HepG2 (cell line): ENCODE measurements at regions not wholly inside any gene's neighbourhood (a gene's known extent, or its start where the extent isn't known, plus 50 kb on each side); places are given as distances from the start of the nearest gene placed in this dataset.
A peak's percentile ranks its signal among the peaks of the same experiment; 100 is the strongest.

Source experiments
- ATAC-seq: fragments of 200-7000 bp; cut with Tn5 transposase; 3 replicates; pipeline ENCODE4 v1.9.1; 2020; ENCODE audit warnings: mild to moderate bottlenecking, moderate library complexity
- BruUV-seq: library from RNA; stranded (reverse); fragments of 400-500 nt; replicated peaks from 2 replicates; lab custom pipeline; 2021; lab: Mats Ljungman, UMichigan
- CTCF ChIA-PET: fragments of 300-600 bp; formaldehyde crosslinking; extraction: SDS; loops from one replicate; lab custom pipeline; 2021; ENCODE audit warnings: low total read pairs, inconsistent platforms, low intra/inter-chr PET ratio; lab: Yijun Ruan, JAX
- POLR2A ChIA-PET: fragments of 350-600 bp; sonication (Branson Sonifier 250); formaldehyde crosslinking; loops from one replicate; lab custom pipeline; 2020; ENCODE audit warnings: antibody characterized with exemption, inconsistent platforms; lab: Yijun Ruan, JAX
- DNase-seq: peaks from one replicate; pipeline ENCODE4 v3.0.0-alpha.2; 2015; ENCODE audit warnings: low spot score
- FAIRE-seq: peaks from 3 replicates; lab custom pipeline; 2011; peaks lifted over from hg19 to GRCh38; lab: Jason Lieb, UNC
- H2AFZ ChIP-seq: one replicate; pipeline ENCODE4 v1.6.1; 2011; ENCODE audit warnings: low read length, inconsistent platforms
- H3K27ac ChIP-seq: fragments of 300-600 bp; 3 replicates; pipeline ENCODE4 v1.8.0; 2011; ENCODE audit warnings: mixed run types, mild to moderate bottlenecking, mixed read lengths, low read length, inconsistent platforms; ENCODE audit not compliant: insufficient read depth; ENCODE audit errors: extremely low read length
- H3K27me3 ChIP-seq, 2 experiments: fragments of 200-600 bp in 1 of 2; 2 replicates in 1 of 2; 3 replicates in 1 of 2; pipeline versions ENCODE4 v1.6.0 to v1.8.0; 2011; ENCODE audit warnings: low read length in 2 of 2, mild to moderate bottlenecking in 2 of 2, moderate library complexity in 2 of 2, inconsistent platforms in 1 of 2; ENCODE audit not compliant: insufficient read depth in 2 of 2, control insufficient read depth in 1 of 2
- H3K36me3 ChIP-seq, 2 experiments: fragments of 200-600 bp in 1 of 2; replicated peaks in 1 of 2; 2 replicates in 1 of 2; 3 replicates in 1 of 2; pipeline versions ENCODE4 v1.5.1 to v1.8.0; 2011; ENCODE audit warnings: low read length in 2 of 2, inconsistent platforms in 1 of 2; ENCODE audit not compliant: insufficient read depth in 2 of 2, control insufficient read depth in 1 of 2
- H3K4me1 ChIP-seq: 2 replicates; pipeline ENCODE4 v1.5.1; 2012; ENCODE audit warnings: low read length, inconsistent platforms; ENCODE audit not compliant: insufficient read depth
- H3K4me2 ChIP-seq: 2 replicates; pipeline ENCODE4 v1.6.0; 2011; ENCODE audit warnings: low read depth, low read length, inconsistent platforms
- H3K4me3 ChIP-seq, 3 experiments: fragments of 200-600 bp in 1 of 3; sonication (generic), shearing (Covaris generic) in 1 of 3; replicated peaks in 1 of 3; 2 replicates each; pipeline ENCODE4 v1.5.1; 2011 to 2016; ENCODE audit warnings: low read length in 3 of 3, inconsistent platforms in 2 of 3, low read depth in 2 of 3, mild to moderate bottlenecking in 2 of 3, control low read depth in 1 of 3, mixed read lengths in 1 of 3; ENCODE audit not compliant: insufficient read depth in 1 of 3
- H3K79me2 ChIP-seq: one replicate; pipeline ENCODE4 v1.6.1; 2011; ENCODE audit warnings: low read length, inconsistent platforms; ENCODE audit not compliant: insufficient read depth
- H3K9ac ChIP-seq: 2 replicates; pipeline ENCODE4 v1.6.0; 2011; ENCODE audit warnings: mild to moderate bottlenecking, low read depth, low read length, inconsistent platforms; ENCODE audit not compliant: insufficient read depth
- H3K9me3 ChIP-seq: 2 replicates; pipeline ENCODE4 v1.5.1; 2012; ENCODE audit warnings: mild to moderate bottlenecking, low read length
- H4K20me1 ChIP-seq: 2 replicates; pipeline ENCODE4 v1.6.0; 2011; ENCODE audit warnings: inconsistent platforms, mild to moderate bottlenecking, low read length, moderate library complexity; ENCODE audit not compliant: insufficient read depth
- AGO1 ChIP-seq: fragments of 200-400 bp; formaldehyde crosslinking; IDR thresholded peaks from 2 replicates; pipeline ENCODE4 v1.6.1; 2017; ENCODE audit warnings: mild to moderate bottlenecking, low read depth, low read length, moderate library complexity; ENCODE audit not compliant: poor library complexity, severe bottlenecking
- BCL3 ChIP-seq: sonication (generic); formaldehyde crosslinking; IDR thresholded peaks from 2 replicates; pipeline ENCODE4 v1.5.1; 2020; ENCODE audit warnings: mild to moderate bottlenecking, missing genetic modification reagents, moderate library complexity
- DNMT1 ChIP-seq: sonication (generic); formaldehyde crosslinking; IDR thresholded peaks from 2 replicates; pipeline ENCODE4 v1.5.1; 2020; ENCODE audit warnings: mild to moderate bottlenecking, missing genetic modification reagents
- FOSL2 ChIP-seq: sonication (generic); formaldehyde crosslinking; IDR thresholded peaks from 2 replicates; pipeline ENCODE4 v1.4.0; 2020; ENCODE audit warnings: missing genetic modification reagents
- FOXJ3 ChIP-seq: sonication (generic); formaldehyde crosslinking; IDR thresholded peaks from 2 replicates; pipeline ENCODE4 v1.4.0; 2020; ENCODE audit warnings: missing genetic modification reagents, mild to moderate bottlenecking, borderline replicate concordance
- FOXM1 ChIP-seq: sonication (generic); formaldehyde crosslinking; IDR thresholded peaks from 2 replicates; pipeline ENCODE4 v1.5.0; 2020; ENCODE audit warnings: missing genetic modification reagents
- FOXP4 ChIP-seq: sonication (generic); formaldehyde crosslinking; IDR thresholded peaks from 2 replicates; pipeline ENCODE4 v1.4.0; 2020; ENCODE audit warnings: missing genetic modification reagents
- GLI4 ChIP-seq: sonication (generic); formaldehyde crosslinking; IDR thresholded peaks from 2 replicates; pipeline ENCODE4 v1.5.1; 2020; ENCODE audit warnings: missing genetic modification reagents, mild to moderate bottlenecking, moderate library complexity, borderline replicate concordance
- ISX ChIP-seq: sonication (generic); formaldehyde crosslinking; conservative IDR thresholded peaks from 2 replicates; pipeline ENCODE4 v1.5.0; 2020; ENCODE audit warnings: missing genetic modification reagents
- RARA ChIP-seq: IDR thresholded peaks from 2 replicates; pipeline ENCODE4 v1.6.1; 2016; ENCODE audit warnings: missing genetic modification reagents, missing compliant biosample characterization
- SIX1 ChIP-seq: sonication (generic); formaldehyde crosslinking; IDR thresholded peaks from 2 replicates; pipeline ENCODE4 v1.4.0; 2020; ENCODE audit warnings: missing genetic modification reagents, borderline replicate concordance
- ZBTB3 ChIP-seq: sonication (generic); formaldehyde crosslinking; IDR thresholded peaks from 2 replicates; pipeline ENCODE4 v1.4.0; 2020; ENCODE audit warnings: low read depth, mild to moderate bottlenecking, moderate library complexity, missing genetic modification reagents, borderline replicate concordance
- ZBTB42 ChIP-seq: sonication (generic); formaldehyde crosslinking; IDR thresholded peaks from 2 replicates; pipeline ENCODE4 v1.5.0; 2020; ENCODE audit warnings: mild to moderate bottlenecking, missing genetic modification reagents
- ZNF451 ChIP-seq: sonication (generic); formaldehyde crosslinking; IDR thresholded peaks from 2 replicates; pipeline ENCODE4 v1.5.0; 2020; ENCODE audit warnings: mild to moderate bottlenecking, missing genetic modification reagents
- ZNF512 ChIP-seq: sonication (generic); formaldehyde crosslinking; IDR thresholded peaks from 2 replicates; pipeline ENCODE4 v1.4.0; 2020; ENCODE audit warnings: mild to moderate bottlenecking, missing genetic modification reagents
- ZNF878 ChIP-seq: sonication (generic); formaldehyde crosslinking; IDR thresholded peaks from 2 replicates; pipeline ENCODE4 v1.8.1; 2023; ENCODE audit warnings: mild to moderate bottlenecking, missing genetic modification reagents, moderate library complexity
- ZNF883 ChIP-seq: sonication (generic); formaldehyde crosslinking; IDR thresholded peaks from 2 replicates; pipeline ENCODE4 v1.5.1; 2020; ENCODE audit warnings: mild to moderate bottlenecking, missing genetic modification reagents; ENCODE audit errors: not compliant biosample characterization
- in situ Hi-C: cut with HindIII; loops from 2 replicates; pipeline ENCODE4 v1.10.0; 2017; ENCODE audit warnings: low pct_unique_long_range_greater_than_20kb; ENCODE audit not compliant: extremely low pct_ligation_motif_present
- intact Hi-C: fragments of 100-400 bp; cut with micrococcal nuclease; formaldehyde crosslinking; loops from one replicate; pipeline ENCODE4 v1.10.0; 2022; ENCODE audit not compliant: unreplicated experiment

- peak; percentile 35 for TF ChIP-seq FOXP4 (CRISPR knock-in tag)
- peak; percentile 63 for TF ChIP-seq FOSL2 (CRISPR knock-in tag)
Observed at GRCh38 chr9:22225856-22226255, 216.8 kb upstream of the CDKN2B start (continued).

GRCh38 chr9:22227986-22228385 is 218.6 kb upstream of the DMRTA1 start:
- Histone ChIP-seq H2AFZ (no peak overlapping the region), H3K4me3 (no peak overlapping the region), H3K36me3 (no peaks in the 10 kb centered on the region), H3K27ac (no peak overlapping the region), H3K4me1 (no peaks in the 10 kb centered on the region), H4K20me1 (no peaks in the 10 kb centered on the region), H3K9me3 (no peaks in the 10 kb centered on the region), H3K79me2 (no peaks in the 10 kb centered on the region), H3K9ac (no peak overlapping the region), H3K4me2 (no peak overlapping the region), H3K27me3 (no peaks in the 10 kb centered on the region)
- in situ Hi-C loops (no loop called here), intact Hi-C loops (no loop called here)
- ChIA-PET POLR2A (no interaction called here), CTCF (no interaction called here)
- FAIRE-seq (no peak), ATAC-seq (no peak), DNase-seq (no peak)
- BruUV-seq, result no TSS peak
- TF ChIP-seq DNMT1 (CRISPR knock-in tag), result no peak
- no peak for TF ChIP-seq ZNF883 (CRISPR knock-in tag)
- TF ChIP-seq ZBTB3 (CRISPR knock-in tag), result no peak
- TF ChIP-seq ISX (CRISPR knock-in tag), result no peak
- TF ChIP-seq FOXM1 (CRISPR knock-in tag), result no peak
- no peak for TF ChIP-seq ZNF451
- TF ChIP-seq BCL3 (CRISPR knock-in tag), result no peak
- TF ChIP-seq AGO1, result no peak
- no peak for TF ChIP-seq ZNF878
- TF ChIP-seq GLI4 (CRISPR knock-in tag), result no peak
- no peak for TF ChIP-seq ZNF512
- TF ChIP-seq RARA (CRISPR knock-in tag), result no peak
- TF ChIP-seq FOXJ3 (CRISPR knock-in tag), result no peak
- no peak for TF ChIP-seq SIX1 (CRISPR knock-in tag)
- no peak for TF ChIP-seq ZBTB42 (CRISPR knock-in tag)
